RPMI8226 (cell line): ENCODE measurements at regions not wholly inside any gene's neighbourhood (a gene's known extent, or its start where the extent isn't known, plus 50 kb on each side); places are given as distances from the start of the nearest gene placed in this dataset.

Experiments
- DNase-seq: peaks from one replicate; pipeline ENCODE4 v3.0.0-alpha.2; 2015

GRCh38 chr7:67773081-67773480 lies 776.4 kb downstream of the TYW1 start:
- DNase-seq = peak; percentile 23

DNA sequence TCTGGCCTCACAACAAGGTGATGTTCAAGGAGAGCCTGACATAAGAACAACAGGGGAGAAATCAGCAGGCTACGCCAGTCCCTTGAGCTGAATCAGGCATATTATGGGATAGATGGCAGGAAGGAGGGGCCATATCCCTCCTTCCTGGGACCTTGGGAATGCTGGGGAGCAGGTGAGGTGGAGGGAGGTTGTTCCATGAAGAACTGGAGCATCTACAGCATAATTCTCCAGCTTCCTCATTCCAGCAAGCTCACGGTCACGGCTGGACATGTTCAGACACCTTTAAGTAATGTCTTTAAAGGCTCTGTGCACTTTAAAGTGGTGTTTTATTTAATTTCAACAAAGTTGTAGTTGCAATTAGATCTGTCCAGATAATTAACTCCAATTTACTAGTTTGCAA lies 780.5 kb downstream of the TYW1 start:
- no peak for DNase-seq

DNA sequence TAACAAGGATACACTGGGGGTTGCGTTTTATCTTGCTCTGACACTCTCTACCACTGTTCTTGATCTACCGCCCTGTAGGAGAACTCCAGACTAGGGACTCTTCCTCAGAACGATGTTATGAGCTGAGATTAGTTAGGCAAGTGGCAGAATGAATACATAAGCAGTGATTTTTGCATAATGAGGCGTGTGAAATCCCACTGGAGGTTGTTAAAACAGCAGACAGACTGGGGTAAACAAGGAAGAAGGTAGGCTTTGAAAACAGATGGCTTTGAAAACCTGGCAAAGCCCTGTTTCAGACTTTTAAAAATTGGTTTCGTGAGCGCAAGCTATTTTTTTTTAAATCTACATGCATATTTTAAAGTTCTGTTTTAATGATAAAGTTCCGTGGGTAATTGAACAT lies 785.2 kb downstream of the TYW1 start:
- no peak for DNase-seq

- DNase-seq = peak; percentile 58
These were observed 789.4 kb downstream of the TYW1 start for GRCh38 chr7:67786021-67786420.

DNA sequence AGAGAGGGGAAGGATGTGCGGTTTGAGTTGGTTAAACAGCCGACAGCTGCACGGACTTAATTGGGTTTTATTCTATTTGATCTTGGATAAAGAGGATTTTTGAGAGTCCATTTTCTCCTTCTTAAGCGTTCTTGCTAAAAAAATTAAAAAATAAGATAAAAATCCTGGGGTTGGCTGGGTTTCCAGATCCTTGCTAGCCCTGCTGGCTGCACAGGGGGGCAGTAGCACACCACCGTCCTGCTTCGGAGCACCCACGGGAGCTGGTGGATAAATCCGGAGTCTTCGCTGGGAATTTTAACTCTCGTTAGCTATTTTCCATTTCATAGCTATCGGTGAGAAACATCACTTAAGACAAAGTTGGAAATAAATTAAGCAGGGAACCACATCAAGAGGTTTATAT lies 792.0 kb downstream of the TYW1 start:
- no peak for DNase-seq

DNA sequence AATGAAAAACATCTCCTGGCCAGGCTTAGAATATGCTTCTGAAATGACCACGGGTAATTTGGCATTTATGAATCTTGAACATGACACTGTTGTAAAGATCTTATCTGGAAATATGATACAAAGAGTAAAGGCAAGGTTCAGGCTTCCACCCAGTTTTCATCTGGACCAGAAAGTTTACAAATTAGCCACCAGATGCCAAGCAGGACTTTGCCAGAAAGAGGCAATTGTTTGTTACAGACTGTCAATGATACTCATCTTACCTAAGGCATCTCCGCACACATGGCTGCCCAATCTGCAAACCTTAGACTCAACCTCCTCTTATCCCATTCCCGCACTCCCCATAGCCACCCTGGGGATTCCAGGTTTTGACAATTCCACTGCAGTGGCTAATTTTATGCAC lies 795.3 kb downstream of the TYW1 start:
- DNase-seq = no peak

DNA sequence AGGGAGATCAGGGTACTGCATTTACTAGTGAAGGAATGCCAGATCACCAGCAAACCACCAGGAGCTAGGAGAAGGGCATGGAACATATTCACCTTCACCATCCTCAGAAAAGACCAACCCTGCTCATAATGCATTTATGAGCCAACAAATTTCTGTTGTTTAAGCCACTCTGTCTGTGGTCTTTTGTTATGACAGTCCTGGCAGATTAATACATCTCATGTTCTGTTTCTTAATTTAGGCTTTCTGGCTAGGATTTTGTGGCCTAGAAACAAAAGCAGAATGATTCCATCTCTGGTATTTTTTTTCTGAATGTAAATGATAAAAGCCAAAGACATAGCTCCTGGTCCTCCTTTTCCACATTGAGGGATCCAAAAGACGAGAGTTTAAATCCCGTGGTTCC lies 797.9 kb downstream of the TYW1 start:
- DNase-seq = no peak

- DNase-seq = no peak
These were observed 807.2 kb downstream of the TYW1 start for GRCh38 chr7:67803789-67804188.

DNA sequence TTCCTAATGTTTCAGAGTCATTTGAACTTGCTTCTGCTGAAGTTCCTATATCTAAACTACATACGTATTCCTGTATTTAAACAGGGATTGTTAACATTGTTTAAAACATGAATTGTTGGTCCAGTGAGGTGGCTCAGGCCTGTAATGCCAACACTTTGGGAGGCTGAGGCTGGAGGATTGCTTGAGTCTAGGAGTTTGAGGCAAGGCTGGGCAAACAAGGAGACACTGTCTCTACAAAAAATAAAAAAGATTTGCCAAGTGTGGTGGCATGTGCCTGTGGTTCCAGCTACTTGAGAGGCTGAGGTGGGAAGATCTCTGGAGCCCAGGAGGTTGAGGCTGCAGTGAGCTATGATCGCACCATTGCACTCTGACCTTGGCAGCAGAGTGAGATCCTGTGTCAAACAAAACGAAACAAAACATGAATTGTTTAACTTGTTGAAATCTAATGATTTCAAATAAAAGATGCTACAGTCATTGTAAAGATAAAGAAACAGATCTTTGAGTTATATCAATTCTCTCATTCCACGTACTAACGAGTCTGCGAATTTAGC lies 809.4 kb downstream of the TYW1 start:
- no peak for DNase-seq

DNA sequence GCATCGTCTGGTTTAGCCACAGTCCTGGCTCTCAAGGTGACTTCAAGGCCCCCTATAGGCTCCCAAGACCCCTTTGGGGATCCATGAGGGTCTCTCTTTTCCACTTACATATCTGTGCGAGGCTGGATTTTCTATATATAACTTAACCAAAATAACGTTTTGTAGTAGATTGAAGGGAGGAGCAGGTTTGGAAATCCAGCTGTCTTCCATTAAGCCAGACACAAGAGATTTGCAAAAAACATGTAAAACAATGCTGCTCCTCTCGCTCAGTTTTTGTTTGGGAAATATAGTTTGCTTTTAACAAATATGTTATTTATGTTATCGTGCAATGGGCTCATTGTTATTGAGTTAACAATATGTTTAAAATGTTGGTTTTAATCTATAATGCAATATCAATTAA lies 811.2 kb downstream of the TYW1 start:
- no peak for DNase-seq

DNA sequence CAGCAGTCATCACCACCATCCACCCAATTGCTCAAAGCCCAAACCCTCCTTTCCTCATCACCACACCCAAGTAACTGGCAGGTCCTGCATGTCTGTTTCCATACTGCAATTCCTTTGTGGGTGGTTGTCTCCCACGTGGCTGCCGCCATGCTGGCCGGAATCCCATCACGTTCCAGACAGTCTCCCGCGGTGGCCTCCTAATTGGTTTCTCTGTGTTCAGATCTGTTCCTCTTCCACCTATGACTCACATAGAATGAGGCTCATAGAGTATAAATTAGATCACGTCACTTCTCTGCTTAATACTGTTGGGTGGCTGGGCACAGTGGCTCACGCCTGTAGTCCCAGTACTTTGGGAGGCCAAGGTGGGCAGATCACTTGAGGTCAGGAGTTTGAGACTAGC lies 813.0 kb downstream of the TYW1 start:
- no peak for DNase-seq

DNA sequence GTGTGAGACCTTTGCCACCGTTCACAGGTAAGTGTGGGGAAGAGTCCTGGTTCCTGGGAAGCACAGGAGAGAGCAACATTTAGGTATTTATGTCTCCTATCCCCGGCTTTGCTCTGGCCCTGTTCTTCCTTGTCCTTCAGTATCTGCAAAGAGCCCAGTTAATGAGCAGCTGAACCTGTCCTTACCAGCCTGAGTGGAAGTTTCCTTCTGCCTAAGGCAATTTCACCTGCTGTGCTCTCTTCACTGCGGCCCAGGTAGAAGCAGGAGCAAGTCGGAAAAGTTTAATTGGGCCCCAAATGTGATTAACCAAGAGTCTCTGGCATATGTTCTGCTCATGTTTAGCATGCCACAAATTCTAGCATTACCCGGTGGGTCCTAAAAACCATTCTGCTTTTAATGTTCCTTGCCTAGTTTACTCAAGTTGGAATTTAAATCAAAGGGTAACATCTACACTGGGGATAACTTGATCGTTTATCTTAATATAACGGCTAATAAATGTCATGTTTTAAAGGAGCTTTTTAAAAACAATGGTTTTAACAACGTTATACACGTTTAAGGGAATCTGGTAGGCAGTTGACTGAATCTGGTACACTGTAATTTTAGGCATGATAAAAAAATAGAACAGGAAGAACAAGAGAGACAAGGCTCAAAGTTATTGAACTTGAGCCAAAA lies 817.1 kb downstream of the TYW1 start:
- no peak for DNase-seq

DNA sequence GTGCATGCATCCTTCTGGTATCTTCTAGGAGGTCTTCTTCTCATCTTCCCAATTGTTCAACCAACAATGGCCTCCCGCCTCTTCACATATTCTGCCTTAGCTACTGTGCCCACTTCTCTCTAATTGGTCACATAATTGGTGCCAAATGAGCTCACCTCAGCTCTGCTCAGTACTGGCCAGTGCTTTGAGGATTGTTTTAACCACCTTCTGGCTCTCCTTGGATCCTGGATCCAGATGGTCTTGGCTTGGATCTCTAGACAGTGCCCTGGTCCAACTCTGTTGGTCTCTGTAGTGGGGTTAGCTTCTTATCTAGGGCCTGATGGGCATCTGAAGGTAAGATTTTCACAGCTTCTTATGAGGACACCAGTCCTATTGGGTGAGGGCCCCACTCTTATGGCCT lies 820.8 kb downstream of the TYW1 start:
- no peak for DNase-seq

GRCh38 chr7:67821116-67821515 lies 824.5 kb downstream of the TYW1 start:
- peak; percentile 81 for DNase-seq

DNA sequence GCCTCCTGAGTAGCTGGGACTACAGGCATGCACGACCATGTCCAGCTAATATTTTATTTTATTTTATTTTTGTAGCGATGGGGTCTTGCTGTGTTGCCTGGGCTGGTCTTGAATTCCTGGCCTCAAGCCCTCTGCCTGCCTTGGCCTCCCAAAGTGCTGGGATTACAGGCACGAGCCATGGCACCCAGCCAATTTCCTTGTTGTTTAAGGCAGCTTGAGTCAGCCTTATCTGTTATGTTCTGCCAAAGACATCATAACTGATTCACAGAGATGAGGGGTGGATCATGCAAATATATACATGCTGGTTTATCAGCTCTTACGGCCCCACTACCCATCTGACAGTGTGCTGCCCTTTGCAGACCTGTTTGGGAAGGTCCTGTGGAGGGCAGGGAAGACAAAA lies 826.7 kb downstream of the TYW1 start:
- DNase-seq = peak; percentile 33

DNA sequence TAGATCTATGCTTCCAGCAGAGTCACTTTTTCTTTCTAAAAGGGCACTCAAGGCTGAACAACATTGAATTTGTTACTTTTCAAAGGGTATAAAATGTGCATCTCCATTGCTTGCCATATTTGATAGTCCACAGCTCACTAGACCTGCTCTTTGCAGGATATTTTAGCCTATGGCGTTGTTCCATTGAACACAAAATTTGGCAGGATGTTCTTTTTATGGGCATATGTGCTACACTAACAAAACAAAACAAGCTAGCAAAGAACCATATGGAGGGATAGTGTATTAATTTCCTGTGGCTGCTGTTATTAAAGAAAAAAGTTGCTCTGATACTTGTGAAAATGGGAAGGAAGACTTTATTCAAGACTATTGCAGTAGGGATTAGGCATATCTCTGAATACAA lies 828.7 kb downstream of the TYW1 start:
- no peak for DNase-seq

GRCh38 chr7:67841896-67842295 lies 845.3 kb downstream of the TYW1 start:
- DNase-seq = no peak

GRCh38 chr7:67842571-67842970 lies 845.9 kb downstream of the TYW1 start:
- no peak for DNase-seq

DNA sequence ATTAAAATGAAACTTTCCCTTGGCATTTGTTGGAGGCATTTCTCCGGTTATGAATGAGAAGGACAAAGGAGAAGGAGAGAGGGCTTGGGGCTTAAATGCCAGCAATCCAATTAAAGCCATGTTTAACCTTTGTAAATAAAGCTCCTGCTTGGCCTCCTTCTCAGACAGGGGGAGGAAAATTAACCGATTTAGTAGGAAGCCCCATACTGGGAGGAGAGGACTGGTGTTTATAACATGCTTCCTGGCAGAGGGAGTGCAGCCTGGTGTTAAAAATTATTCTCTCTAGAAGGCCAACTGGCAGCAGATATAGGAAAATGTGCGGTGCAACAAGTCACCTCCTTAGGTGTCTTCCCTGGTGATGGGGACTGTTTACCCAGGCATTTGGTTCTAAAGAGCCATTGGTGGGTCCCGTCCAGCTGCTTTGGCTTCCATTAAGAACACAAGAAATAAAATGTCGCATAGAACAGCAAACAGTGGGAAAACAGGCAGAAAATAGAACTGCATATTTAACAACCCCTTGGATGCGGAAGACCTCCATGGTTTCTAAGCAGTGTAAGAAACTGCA lies 846.5 kb downstream of the TYW1 start:
- no peak for DNase-seq

DNA sequence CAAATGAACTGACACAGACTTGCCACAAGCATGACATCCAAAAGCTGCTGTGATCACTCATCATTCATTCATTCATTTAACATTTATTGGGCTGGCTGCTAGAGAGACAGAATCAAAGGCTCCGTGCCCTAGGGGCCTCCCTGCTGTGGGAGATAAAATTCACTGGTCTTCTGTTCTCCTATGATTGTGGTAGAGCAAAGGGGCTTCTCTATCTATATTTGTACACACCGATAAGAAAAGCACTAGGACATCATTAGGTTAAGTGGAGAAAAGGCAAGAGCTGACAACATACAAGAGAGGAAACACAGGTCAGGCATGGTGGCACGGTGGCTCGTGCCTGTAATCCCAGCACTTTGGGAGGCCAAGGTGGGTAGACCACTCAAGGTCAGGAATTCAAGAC lies 847.0 kb downstream of the TYW1 start:
- no peak for DNase-seq

GRCh38 chr7:67847092-67847787 lies 850.6 kb downstream of the TYW1 start:
- no peak for DNase-seq

DNA sequence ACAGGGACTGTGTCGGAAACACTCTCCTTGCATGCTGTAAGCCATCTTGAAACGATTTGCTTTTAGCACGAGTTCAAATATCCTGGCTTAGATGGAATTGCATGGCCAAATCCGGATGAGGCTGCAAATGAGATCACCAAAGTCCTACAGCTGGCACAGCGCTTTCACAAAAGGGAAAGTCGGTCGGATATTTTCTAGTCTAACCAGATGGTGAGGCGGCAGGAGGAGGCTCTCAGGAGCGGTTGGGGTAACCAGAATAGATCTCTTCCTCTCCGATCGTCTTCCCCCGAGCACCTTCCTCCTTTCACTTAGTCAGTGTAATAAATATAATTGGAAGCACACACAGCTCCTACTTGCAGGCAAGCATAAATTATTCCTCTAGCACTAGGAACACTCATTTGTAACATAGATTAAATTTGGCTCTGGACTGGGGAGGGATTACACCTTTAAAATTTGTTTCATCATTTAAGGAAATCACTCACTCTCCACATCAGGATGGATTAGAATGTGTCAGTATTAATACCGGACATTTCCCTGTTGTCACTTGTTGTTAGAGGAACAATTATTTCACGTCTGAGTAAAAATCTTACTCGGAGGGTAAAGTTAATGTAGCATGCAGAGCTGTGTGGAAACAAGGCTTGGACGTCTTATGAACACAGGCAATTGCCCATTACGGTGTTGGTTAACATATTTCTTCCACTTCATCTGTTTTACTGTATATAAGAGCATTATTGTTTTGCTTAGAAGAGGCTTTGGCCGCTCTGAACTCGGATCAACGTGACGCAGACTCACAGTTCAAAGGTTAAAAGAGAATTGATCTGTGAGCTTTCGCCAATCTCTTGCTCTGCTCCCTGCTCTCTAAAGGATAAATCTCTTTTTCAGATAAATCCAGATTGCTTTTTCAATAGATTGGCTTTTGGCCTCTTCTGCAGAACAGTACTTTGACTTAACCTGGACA lies 857.9 kb downstream of the TYW1 start:
- DNase-seq = peak; percentile 69

DNA sequence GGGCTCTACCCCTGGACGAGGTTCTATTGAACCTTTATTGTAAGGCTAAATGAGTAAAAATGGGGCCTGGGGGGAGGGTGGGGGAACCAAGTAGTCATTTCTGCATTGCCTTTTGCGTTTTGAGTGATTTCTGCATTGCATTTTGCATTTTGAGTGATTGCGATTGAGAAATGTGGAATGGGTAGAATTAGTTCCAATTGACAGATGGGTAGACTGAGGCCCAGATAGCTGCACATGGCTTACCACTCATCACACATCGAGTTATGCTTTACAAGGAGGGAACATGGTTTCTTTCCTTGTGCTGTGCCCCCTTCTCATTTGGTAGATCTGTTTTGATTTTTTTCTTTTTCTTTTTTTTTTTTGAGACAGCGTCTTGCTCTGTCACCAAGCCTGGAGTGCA lies 858.7 kb downstream of the TYW1 start:
- DNase-seq = no peak
